ENCODE measurements at regions not wholly inside any gene's neighbourhood (a gene's known extent, or its start where the extent isn't known, plus 50 kb on each side); places are given as distances from the start of the nearest gene placed in this dataset.

DNA sequence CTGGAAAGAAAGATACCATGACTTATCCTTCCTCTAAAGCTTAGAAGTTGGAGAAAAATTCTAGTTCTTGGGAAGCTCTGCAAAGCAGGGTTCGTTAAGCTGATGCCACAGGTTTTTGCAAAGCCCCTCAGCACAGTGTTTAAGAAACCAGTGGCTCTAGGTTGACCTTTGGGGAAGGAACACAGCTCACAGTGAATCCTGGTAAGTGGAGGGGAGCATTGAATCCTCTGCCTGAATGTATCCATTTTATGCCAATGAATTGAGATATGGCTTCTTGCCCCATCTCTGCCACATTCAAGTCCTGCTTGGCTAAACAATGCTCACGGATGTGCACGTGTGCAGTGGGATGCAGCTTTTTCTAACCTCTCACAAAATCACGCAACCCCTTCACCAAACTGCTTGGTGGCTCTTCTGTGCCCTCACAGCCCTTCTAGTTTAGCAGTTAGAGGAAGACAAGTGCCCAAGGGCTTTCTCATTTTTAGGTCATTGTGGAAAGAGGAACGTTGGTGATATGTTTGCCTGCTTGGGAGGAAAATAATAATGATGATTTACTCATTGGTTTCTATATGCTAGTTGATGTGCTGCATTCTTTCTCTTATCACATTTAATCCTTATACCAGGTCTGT, 111.3 kb downstream of the DAD1 start:
- DNase-seq (ENCODE audit: low read depth): no peak

DNA sequence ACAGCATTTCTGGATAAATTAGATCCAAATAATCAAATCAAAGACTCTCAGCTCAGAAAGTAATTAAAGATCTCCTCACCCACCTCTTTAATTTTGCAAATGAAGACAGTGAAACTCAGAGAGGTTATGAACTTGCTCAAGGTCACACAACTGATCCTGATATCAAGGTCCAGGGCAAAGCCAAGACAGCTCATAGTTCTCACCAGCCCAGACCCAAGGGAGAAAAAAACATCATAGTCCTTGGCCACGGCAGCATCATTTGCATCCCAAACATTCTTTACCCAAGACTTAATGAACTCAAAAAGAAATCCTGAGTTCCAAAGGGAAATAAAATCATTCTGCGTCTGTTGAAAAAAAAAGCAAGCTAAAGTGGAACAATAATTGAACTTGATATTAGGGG, 112.1 kb downstream of the DAD1 start:
- no peak for DNase-seq (ENCODE audit: low read depth)

DNA sequence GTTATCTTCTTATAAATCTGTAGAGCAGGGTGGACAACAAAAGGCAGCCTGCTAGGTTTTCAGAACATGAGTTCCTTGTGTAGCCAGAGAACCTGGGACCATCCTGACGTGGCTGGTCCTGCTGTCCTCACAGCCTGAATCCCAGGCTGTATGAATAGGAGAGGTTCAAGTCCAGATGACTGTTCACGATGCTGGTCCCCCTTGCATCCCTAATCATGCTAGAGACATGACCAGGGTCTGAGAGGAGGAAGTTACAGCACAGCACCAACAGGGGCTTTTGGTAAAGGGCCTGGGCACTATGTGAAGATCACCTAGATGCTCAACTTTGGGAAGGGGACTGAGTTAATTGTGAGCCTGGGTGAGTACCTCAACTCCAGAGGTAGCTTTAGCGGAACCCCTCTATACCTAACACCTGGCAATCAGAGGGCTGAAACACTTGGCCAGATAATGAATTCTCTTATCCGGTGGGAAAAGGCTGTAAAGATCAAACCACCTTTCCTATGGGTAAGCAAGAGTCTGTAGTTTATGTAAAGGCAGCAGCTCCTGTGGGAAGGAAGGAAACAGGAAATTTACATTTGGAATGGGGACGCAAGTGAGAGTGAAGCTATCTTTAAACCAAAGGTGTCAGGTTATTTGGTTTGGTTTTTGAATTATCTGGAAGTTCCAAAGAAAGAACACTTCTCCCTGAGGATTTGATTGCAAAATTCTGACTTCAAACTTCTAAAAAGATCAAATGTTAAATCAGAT, 112.8 kb downstream of the DAD1 start:
- DNase-seq (ENCODE audit: low read depth): no peak

DNA sequence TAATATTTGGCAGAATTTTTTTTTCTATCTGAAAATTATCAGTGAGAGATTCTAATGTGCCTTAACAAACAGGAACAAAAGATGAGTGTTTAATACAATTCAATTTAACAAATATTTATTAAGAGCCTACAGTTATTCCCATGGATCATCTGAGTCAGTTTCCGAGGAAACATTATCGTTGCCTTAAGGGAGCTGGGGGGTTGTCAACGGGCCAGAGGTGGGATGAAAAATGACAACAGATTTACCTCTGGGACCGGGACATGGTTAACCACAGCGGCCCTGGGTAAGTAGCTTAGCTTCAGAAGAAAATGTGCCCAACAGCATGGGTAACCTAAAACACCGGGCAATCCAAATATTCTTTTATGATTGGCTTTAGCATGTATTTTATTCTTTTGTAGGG, 113.6 kb downstream of the DAD1 start:
- DNase-seq (ENCODE audit: low read depth): no peak

DNA sequence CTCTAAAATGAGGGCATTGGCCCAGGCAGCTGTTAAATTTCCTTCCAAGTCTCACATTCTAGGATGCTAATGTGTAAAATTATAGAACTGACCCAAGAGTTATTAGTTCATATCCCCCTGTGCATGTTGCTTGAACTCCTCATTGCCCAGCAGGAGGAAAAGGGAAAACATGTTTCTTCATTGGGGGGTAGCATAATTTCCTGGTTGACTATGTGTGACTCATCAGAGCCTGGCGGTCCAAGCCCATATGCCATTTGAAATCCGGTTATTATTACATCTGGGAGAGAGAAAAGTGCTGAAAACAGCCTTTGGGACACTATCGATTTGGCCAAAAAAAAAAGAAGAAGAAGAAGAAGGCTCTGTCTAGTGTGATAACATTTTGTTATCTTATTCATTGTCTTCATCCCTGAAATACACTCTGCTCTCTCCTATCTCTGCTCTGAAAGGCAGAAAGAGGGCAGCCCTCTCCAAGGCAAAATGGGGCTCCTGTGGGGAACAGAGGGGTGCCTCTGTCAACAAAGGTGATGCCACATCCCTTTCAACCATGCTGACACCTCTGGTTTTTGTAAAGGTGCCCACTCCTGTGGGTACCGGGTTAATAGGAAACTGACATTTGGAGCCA, 114.2 kb downstream of the DAD1 start:
- no peak for DNase-seq (ENCODE audit: low read depth)

DNA sequence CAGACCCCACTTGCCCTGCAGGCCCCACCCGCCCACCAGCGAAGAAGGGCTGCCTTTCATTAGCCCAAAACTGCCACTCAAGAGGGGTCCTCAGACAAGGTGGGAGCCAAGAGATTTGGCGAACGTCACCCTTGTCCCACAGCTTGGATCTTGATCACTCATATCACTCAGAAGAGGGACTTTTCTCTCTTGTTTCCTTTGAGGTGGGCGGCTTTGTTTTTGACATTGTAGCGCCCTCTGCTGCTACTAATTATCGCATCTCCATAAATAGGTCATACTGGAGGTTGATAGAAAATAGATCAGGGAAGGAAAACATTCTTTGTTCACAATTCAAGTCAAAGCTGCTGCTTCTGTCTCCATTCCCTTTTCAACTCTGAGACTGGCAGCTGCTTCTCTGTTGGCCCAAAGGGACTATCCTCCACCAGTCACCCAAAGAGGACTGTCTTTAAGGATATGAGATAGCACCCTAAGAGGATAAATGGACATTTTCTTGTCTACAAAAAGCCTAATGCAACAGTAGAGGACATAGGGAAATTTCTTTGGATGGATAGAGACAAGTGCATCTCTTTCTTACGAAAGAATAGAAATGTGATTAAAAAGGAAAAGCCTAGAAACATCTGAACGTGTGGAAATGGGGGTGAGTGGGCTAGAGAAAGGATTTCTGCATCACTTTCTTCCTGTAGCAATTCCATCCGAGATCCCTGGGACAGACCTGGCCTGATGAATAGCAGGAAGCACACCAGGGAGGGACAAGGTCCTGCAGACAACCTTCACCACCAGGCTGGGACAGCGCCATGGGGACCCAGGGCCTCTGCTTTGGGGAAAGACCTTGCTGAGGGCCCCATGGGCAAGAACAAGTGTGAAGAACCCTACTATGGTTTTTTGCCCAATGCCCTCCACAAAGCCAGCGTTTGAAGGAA, 115.8 kb downstream of the DAD1 start:
- no peak for DNase-seq (ENCODE audit: low read depth)

DNA sequence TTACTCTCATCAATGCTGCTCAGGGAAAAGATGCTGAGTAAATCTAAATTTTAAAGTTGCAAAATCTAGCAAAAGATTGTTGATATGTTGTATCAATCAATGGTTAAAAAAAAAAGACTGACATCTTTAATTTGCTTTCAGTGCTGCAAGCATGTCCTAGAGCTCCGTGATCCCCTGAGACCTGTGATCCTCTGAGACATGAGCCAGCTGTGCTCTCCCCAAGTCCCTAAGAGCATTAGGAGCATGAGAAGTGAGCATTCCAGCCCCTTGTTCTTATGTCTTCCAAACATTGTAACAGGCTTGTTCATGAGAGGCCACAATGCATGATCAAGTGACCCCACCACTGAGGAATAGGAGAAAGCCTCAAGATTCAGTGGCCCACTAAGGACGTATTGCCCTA, 116.6 kb downstream of the DAD1 start:
- DNase-seq (ENCODE audit: low read depth): no peak

DNA sequence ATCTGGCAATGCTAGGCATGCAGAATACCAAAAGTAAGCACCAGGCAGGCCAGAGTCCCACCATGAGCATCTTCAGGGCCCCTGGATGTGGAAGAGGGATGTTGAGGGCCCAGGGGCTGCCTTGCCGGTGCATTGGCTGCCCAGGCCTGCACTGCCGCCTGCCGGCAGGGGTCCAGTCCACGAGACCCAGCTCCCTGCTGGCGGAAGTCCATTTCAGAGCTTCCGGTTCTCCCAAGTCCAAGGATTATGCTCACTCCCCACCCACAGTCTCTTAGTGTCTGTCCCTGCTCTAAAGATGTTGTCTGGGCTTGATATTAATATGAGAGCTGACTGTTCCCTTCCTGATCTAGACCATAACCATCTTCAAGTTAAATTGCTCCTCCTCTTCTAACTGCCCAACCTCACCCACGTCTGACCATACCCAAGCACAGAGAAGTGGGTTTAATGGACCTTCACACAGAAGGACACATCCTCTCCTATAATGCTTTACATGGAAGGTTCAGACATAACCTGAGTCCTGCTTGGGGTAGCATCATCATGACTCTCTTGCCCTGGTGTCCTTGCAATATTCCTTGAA, 117.4 kb downstream of the DAD1 start:
- no peak for DNase-seq (ENCODE audit: low read depth)

DNA sequence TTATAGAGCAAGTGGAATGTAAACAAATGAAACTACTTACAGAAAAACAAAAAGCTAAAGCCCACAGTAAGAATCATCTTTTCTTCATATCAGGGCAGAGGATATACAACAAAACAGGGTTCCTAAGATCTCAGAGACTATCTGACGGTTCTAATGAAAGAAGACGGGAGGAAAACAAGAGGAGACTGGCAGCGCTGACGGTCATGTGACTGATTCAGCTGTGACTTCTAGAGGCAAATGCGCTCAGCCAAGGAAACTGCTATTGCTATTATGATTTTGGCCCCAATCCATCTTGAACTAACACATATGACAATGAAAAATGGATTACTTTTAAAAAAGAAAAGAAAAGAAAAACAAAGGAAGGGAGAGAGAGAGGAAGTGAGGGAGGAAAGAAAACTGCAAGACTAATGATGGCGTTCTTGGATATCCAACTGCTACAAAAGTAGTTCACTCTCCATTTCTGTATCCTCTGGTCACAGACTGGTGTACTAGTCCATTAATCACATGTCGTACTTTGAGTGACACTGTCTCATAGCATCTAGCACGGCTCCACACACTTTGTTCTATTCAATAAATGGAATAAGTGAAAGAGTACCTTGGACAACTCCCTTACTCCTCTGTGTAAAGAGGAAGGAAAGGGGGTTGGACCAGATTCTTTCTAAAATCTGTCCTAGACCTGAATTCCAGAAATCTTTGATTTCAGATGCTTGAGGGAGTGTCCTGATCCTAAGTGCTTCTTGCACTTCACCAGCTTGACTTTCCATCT, 119.3 kb downstream of the DAD1 start:
- no peak for DNase-seq (ENCODE audit: low read depth)

DNA sequence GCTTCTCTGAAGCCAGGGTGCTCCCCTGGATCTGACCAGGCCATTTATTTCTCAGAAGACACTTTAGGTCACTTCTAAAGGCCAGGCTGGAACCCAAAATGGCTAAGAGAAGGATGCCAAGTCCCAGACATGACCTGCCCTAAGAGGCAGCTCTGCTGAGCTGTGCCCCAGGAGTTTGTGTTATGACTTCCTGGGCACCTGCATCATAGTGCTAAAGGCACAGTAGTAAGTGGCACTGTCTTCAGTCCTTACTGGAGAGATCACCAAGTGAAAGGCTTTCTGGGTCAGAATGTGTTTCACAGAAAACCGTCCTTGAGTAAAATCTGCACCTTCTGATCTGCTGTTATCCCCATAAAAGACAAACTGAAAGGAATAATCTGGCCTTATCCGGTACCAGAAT, 120.2 kb downstream of the DAD1 start:
- DNase-seq (ENCODE audit: low read depth): no peak

DNA sequence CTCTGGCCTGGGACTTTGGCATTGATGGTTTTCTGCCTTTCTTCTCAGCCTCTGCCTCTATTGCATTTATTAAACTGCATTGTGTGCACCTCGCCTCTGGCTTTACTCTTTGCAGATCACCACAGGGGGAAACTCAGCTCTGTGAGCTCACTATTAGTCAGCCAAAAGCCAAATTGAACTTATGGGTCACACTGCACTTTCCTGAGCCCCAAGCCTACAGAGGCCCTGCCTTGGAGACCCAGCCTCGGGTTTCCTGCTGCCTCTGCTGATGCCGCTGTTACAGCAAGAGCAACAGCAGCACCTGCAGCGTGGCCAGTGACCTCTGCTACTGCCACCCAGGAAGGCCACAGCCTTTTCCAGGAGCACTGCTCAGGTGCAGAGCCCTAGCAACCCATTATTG, 122.5 kb downstream of the DAD1 start:
- no peak for DNase-seq (ENCODE audit: low read depth)

DNA sequence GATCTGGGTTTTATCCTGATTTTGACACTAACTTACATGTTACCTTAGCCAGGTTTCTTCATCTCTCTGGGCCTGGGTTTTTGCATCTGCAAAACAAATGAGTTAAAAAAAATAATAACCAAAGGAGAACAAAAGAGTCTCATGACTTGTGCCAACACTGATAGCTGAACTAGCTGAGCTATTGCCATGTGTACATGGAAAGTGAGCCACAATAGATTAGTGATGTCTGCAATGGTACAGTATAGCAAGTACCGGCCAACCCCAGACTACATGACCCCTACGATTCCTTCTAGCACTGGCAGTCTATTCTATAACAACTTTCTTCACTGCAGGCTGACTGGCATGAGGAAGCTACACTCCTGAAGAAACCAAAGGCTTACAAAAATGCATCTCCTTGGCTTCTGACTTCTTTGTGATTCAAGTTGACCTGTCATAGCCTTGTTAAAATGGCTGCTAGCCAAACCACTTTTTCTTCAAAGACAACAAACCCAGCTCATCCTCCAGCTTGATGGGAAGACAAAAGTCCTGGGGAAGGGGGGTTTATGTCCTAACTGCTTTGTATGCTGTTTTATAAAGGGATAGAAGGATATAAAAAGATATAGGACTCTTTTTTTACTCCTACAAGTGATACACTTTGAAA, 123.7 kb downstream of the DAD1 start:
- no peak for DNase-seq (ENCODE audit: low read depth)

DNA sequence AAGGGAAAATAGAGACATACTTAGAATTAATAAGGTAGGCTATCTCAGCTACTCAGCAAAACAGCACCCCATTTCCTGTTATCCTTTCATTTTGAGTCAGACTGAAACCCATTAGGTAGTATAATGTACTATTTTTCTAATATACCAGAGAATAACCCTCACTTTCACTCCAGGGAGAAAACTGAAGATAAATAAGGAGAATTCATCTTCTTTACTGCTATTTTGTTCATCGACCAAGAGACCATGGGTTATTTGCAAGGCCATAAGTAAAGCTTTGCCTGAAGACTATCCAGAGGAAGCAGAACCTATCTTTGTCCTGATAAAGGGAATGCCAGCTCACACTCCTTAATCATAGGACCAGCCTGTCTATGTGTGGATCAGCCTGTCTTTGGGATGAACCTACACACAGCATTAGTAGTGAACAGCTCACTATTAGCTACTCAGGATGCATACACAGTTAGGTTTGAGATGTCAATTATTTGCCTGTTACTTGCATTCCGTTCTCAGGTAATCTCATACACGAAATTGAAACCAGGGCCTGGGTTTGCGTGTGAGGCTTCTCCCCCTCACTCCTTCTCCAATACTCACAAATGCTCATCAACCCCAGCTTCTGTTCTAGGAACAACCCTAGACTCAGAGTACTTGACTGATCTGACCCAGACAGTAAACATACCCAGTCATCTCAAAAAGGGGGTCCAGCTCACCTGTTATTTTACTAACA, 124.4 kb downstream of the DAD1 start:
- no peak for DNase-seq (ENCODE audit: low read depth)

DNA sequence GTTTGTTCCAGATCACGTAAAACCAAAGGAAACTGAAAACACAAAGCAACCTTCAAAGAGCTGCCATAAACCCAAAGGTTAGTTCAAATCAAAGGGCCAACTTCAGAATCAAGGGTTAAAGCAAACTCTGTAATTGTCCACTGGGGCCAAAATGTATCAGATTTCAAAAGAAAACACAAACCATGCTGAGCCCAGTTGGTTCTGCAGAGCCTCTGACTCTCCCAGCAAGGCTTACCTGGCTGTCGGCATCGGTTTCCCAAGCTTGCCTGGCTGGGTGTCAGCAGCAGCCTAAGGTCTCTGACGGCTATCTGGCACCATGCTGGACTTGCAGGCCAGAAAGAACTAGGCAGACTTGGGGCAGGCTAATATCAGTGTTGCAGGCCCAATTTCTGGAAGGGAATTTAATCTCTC, 125.3 kb downstream of the DAD1 start:
- no peak for DNase-seq (ENCODE audit: low read depth)

DNA sequence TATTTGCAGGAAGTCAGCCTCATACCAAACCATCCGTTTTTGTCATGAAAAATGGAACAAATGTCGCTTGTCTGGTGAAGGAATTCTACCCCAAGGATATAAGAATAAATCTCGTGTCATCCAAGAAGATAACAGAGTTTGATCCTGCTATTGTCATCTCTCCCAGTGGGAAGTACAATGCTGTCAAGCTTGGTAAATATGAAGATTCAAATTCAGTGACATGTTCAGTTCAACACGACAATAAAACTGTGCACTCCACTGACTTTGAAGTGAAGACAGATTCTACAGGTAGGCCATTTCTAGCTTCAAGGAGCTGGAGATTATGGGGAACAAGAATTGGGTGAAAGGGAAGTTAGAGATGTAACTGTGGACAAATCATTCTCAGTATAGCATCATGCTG, 126.1 kb downstream of the DAD1 start:
- DNase-seq (ENCODE audit: low read depth): no peak

DNA sequence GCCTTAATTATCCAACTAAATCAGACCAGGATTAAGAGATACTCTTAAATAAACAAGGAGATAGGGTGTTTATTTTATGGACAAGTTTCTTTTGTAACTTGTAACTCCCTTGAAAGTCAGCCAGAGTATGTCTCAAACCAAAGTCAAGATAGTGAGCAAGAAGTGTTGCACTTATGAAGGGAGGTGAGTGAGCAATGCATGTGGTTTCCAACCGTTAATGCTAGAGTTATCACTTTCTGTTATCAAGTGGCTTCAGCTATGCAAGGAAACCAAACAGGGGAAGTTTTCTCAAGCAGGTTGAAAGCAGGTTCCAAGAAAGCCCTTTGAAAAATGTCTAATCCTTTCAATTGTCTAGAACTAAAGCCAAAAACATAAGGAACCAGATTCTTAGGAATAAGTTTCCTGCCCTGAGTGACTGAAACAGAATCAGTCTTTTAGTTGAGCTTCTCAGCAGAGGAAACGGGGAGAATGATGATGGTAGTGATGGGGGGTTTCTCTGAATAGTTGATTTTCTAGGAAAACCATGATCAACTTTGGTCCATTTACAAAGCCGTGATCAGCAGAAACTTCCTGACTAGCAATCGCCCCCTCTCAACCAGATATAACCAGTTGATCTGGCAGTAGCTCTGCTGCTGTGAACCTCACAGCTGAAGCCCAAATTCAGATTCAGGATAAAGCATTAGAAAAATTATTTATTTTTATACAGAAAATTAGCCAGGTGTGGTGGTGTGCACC, 128.4 kb downstream of the DAD1 start:
- DNase-seq (ENCODE audit: low read depth): no peak

DNA sequence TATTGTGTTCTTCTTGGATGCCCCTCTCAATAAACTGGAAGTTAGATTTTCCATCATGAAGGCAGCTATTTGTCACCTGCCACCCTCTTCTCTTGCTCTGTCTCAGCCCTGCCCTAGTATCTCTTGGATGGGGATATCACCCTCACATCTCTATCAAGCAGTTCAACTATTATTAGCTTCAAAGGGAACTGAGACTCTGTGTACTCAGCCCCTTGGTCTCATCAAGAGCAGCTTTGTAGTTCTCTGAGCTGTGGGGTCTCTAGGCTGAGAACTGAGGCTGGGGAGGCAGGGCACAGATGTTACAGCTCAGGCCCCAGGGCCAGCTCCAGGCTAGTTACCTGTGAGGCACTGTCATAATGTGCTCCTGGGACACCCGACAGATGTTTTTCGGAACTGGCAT, 130.3 kb downstream of the DAD1 start:
- DNase-seq (ENCODE audit: low read depth): no peak

DNA sequence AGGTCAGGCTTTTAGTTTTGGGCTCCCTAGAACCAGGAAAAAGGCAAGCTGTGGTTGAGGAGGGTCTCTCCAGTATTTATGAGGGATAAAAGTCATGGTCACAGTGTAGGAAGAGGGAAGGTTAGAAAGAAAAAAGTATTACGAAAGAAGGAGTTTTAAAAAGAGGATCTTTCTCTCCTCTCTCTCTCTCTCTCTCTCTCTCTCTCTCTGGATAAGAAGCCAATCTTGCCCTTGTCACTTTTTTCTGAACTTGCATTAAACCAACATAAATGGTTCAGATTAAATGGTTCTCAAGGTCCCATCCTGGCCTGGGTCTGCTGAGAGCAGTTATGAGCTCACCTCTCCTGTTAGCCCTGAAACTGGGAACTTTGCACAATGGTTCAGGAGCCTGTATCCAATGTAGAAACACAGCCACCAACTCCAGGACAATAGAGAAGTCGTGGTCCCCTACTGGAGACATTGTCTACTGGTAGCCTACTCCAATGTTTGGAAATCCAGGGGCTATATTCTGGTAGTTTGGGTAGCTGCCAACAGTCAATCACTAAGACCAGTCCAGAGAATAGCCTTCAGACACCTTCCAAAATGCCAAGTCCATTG, 131.9 kb downstream of the DAD1 start:
- DNase-seq (ENCODE audit: low read depth): no peak

DNA sequence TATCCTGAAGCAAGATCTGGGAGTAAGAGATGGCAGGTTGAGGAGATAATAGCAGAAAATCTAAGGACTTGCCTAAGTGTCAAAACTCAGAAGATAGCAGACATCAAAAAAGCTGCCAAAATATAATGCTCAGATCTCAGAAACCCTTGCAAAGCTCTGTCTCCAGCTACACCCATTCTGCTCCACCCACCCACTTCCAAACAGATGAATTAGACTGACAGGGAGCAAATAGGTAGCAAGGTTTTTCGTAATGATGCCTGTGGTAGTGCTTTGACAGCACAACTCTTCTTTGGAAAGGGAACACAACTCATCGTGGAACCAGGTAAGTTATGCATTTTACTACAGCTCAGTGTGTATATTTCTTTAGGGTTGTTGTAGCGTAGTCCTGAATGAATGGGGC, 132.6 kb downstream of the DAD1 start:
- DNase-seq (ENCODE audit: low read depth): no peak

All from stimulated activated CD8-positive, alpha-beta memory T cell treated with anti-CD3 and anti-CD28 coated beads, Interleukin-12 subunit alpha, Interleukin-12 subunit beta, amount 100 ng/mL, for 4 hours (primary cell).